ENCODE measurements at regions not wholly inside any gene's neighbourhood (a gene's known extent, or its start where the extent isn't known, plus 50 kb on each side); places are given as distances from the start of the nearest gene placed in this dataset.

DNA sequence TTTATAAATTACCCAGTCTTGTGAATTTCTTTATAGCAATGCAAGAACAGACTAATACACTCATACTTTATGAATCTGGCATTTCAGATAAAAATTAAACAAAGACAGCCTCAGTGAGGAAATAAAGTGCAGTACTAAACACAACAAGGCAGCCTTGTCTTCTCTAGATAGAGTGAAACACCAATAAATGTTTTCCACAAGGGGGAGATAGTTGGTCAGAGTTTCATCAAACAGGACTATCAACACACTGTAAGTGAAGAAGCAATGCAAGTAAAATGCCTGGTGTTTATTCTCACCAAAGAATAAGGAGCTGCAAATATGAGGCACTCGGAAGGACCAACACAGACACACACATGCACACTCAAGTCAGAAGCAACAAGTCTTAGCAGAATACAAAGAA is 62.8 kb downstream of the FAM9B start:
- DNase-seq: no peak

DNA sequence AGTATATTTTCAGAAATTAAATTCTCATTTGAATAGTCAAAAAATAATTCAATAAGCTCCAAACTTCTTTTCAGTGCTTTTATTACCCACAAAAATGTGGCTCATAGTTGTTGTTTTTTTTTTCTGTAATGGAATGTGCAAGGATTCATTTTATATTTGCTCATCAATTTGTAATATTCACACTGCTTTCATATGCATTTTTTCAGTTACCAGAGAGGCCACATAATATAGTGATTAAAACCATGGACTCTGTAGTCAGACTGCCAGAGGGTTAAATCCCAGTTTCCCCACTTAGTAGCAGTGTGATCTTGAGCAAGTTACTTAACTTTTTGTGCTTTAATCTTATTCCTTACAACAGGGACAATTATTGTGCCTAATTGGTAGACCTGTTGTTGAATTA is 64.5 kb downstream of the FAM9B start:
- no peak for DNase-seq

DNA sequence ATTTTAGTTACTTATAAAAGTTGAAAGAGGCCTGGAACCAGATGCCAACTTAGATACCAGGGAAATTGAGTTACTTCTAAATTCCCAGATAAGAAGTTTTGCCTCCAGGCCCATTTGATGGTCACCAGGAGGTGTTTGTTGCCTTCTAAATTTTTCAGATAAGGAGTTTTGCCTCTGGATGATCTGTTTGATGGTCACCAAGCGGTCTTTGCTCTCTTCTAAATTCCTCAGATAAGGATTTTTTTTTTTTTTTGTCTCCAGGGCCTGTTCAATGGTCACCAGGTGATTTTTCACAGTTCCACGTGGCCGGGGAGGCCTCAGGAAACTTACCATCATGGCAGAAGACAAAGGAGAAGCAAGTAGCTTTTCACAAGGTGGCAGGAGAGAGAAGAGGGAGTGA is 66.5 kb downstream of the FAM9B start:
- DNase-seq: no peak

DNA sequence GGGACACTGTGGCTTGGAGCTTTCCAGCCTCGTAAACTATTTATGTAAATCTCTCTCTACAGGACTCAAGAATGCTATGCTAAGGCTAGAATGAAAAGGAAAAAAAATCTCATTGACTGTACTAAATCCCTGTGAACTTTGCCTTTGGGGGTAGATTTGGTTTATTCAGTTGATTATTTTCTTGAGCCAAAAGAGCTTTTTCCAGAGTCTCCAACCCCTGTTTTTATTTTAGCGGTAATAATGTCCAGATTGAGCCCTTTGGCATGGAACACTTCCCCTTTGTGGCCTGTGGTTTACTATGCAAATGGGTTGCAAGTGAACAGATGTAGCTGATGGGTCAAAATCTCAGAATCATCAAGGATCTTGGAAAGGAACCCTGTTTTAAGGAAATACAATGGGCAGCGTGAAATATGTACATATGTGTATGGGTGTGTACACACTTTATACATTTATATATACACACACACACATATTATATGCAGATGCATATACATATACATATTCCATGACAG is 72.9 kb downstream of the FAM9B start:
- no peak for DNase-seq

DNA sequence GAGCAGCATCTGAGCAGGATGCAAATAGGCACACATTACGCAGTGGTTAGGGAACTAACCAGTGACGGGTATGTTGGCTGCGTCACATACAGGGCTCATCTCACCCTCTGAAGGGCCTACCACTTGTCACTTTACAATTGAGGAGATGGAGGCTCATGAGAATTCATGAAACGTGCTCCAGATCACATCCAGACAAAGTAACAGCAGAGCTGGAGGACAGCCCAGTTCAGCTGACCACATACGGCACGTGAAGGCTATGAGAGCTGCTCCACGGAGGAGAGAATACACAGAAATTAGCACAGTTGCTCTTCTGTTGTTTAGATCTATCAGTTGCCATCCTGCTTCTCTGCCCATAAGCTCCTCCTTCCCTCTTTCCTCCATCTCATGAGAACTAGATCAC is 78.4 kb downstream of the FAM9B start:
- DNase-seq: no peak

DNA sequence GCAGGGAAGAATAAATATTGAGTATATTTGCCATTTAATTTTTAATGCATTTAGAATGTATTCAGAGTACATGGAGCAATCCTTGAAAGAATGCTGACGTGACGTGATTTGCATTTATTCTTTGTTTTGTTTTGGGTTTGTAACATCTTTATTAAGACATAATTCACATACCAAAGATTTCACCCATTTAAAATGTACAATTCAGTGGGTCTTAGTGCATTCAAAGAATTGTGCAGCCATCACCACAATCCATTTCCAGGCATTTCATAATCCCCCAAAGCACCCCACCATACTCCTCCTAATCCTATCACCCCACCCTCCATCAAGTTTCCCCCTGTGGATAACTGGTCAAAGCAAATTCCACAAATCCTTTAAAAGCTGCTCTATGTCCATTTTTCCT is 87.4 kb downstream of the FAM9B start:
- no peak for DNase-seq

DNA sequence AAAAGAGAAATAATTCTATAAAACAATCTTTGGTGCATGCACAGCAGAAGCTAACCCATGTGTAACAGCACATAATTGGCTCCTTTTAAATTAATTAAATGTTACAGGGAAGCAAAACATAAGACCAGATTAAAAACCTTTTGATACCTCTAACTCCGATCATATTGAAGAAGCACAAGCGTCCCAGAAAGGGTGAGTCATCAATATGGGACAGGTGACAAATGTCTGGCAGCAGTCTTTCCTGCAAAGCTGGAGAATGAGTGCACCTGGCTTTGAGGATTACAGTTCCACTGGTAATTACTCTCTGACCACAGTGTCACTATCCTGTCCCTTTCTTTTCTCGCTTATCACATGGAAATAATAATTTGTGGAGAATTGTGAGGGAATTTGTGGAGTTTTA is 94.6 kb downstream of the FAM9B start:
- DNase-seq: no peak

DNA sequence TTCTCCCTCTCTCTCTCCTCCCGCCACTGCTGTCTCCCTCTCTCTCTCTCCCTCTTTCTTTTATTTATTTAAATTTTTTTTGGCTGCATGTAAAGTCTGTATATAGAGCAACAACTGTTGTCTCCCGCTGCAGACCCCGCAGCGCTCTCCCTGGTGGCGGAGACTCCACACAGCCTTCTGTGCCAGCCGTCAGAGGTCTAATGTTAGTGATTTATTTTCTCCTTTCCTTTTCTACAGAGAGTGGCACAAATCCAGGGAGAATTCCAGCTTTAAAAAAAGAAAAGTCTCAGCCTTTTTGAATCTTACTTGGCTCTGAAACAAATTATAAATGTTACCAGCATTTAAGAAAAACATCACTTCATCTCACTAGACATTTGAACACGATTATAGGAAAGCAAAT is 106.2 kb downstream of the FAM9B start:
- DNase-seq: peak in 1 of 56 donors; percentile 0

DNA sequence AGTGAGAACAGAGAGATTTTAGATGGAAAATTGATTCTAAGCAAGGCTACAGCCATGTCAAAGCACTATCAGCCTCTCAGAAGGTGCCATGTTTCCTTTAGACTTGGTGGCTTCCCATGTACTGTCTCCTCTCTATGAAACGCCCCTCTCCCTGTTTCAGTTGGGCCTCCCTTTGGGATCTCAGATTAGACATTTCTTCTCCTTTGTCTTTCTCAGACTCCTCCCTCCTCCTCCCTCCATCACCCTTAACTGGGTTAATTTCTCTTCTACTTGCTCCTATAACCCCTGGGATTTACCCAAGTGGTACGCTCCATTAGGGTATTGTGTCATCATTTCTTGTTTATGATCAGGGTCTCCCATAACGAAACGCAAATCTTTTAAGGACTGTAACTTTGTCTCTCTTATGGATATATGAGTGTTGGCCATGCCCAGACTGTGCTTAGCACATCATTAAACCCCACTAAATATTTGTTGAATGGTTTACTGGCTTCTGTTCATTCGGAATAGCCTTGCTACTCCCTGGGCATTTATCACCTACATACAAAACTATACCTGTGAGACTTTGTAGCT is 106.8 kb downstream of the FAM9B start:
- DNase-seq: no peak

DNA sequence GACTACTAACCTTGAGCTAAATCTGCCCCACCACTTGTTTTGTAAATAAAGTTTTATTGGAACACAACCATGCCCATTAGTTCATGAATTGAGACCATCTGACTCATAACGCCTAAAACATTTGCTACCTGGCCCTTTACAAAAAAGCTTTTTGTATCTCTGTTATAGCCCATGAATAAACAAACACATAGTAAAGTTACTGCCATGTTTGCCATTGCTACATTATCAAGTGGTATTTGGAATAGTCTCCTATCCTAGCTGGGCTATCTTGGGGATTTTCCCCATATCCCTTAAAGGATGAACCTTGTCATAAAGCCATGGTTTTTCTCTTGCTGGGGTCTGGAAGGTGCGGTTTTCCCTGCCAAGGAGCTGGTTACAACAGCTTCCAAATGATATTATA is 112.3 kb downstream of the FAM9B start:
- DNase-seq: no peak

DNA sequence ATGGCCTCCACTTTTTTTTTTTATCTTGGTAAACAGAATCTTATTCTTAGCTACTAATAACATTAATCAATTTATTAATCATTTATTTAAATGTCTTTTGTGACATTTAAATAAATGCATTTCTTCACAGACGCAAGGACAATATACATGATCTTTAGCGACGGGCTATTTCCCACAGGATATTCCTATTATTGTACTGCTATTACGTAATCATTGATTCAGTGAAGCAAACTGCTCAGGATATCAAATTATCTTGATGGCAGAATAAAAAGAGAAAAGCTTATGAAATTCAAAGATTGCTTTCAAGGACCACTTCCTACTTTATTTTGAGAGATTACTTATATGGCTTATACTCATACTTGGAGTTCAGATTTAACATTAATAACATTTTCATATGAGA is 114.1 kb downstream of the FAM9B start:
- no peak for DNase-seq

DNA sequence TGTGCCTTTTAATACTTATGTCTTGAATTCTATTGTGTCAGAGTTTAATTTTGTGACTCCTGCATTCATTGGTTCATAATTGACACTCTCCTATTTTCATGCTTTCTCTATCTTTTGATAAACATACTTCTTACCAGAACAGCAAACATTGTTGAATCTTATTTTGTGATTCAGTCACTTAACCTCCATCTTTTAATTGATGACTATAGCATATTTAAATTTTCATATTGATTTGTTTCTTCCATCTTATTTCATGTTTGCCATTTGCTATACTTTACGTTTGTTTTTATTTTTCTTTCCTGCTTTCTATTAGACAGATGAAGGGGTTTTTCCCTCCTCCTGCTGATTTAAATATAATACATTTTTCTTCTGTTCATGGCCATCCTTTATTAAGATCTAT is 115.5 kb upstream of the FAM9A start:
- no peak for DNase-seq

DNA sequence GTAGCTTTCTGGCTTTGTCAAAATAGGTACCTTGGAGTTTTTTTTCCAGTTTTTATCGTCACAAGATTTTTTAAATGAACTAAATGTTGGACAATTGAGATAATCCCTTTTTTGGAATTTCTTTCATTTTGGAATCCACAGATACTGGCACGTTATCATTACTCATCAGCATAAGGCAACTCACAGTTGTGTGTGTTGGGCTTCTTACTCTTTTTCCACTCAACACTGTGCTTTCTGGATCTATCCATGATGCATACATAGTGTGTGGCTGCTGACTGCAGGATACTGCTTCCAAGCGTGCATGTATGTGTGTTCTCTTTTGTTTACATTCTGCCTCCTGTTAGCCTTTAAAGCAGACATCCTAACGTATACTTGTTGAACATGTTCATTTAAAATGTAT is 113.5 kb upstream of the FAM9A start:
- no peak for DNase-seq

DNA sequence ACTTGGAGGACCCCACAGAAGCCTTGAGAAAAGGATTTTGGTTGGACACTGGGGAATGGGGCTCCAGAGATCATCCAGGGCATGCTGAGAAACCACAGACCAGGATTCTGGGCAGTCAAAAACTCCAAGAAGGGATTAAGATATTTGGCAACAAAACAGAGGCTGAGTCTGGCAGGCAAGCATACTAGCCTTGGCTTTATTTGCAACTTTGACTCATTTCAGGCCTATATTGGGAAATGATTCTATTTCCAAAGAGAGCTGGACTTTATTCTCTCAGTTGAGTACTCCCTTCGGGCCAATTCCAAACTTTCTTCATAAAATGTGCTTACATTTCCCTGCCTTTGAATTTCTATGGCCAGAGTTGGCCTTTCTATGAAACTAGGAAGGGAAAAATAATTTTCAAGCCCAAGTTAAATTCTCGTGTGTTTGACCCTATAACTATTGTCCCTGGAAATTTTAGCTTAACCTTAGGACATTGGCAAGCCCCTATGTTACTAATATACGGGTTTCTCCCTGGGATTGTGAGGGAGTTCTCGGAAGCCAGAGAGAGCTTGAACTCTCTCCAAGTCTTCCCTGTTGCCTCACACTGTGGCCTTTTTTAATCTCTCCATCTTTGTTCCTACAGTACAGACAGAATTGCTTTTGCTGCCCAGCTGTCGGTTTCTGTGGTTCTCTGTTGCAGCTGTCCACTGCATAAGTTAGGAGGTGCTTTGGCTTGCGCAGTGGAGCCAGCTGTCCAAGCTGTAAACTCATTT is 112.6 kb upstream of the FAM9A start:
- DNase-seq: peak in 7 of 56 donors; percentile 0 to 3 (median 0)

DNA sequence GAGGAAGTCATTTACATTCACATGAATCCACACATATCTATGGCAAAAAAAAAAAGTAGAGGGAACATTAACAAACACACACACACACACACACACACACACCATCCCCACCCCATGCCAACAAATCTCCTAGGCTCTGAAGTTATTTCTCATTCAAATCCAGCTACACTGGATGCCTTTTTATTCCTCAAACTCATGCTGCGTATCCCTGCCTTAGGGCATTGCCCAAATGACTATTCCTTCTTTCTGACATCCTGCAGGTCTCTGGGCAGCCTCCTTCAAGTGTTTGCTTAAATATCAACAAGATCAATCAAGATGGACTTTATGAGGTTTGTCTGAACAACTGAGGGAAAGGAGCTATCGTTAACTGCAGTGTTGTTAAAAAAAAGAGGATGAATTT is 106.5 kb upstream of the FAM9A start:
- DNase-seq: no peak

DNA sequence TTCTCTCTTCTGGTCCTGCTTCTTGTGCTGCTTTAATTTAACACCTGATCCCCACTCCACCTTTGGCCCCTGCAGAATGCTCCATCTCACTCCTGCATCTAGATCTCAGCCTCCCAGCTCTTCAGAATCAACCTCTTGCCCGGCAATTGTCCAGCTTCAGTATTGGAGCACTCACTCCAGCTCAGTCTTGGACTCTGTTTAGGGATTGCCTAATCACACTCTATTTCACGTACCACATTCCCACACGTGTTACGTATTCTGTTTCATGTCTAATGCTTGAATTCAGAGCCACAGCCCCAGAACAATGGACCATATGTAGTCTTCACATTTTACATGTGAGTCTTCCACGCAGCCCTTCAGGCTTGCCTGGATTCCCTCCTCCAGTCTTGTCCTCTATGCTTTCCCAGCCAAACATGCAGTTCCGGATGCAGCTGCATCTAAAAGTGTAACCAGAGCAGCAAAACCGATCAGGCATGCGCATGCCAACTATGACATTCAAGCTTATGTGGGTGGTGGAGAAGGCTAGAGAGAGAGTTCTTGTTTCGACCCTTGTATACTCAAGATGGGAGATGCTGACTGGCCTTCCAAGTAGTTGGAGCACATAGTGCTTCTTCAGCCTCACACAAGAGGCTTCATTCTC is 105.2 kb upstream of the FAM9A start:
- DNase-seq: no peak

DNA sequence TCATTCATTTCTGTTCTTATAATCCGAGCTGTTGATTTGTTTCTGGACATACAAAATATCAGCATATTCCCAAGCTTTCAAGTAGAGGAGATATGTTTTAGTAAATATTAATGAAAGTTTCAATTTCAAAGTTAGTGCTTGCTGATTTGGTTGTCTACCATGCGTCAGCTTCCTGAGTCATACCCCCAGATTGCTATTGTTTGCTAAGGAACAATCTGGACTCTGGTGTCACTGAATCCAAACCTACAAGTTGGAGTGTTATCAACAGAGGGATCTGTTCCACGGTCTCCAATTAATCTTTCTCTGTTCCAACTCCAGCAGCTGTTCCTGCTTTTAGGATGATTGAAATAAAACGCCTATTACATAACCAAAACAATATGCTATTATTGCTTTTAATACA is 96.1 kb upstream of the FAM9A start:
- DNase-seq: no peak

DNA sequence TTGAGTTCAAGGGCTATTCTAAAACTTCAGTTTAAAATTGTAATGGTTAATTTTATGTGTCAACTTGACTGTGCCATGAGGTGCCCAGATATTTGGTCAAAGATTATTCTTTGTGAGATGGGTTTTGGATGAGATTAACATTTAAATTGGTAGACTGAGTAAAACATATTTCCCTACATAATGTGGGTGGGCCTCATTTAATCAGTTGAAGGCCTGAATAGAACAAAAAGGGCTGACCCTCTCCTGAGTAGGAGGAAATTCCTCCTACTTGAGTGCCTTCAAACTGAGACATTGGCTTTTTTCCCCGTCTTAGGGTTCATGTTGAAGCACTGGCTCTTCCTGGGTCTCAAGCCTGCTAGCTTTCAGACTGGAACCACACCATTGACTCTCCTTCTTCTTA is 89.6 kb upstream of the FAM9A start:
- DNase-seq: no peak

DNA sequence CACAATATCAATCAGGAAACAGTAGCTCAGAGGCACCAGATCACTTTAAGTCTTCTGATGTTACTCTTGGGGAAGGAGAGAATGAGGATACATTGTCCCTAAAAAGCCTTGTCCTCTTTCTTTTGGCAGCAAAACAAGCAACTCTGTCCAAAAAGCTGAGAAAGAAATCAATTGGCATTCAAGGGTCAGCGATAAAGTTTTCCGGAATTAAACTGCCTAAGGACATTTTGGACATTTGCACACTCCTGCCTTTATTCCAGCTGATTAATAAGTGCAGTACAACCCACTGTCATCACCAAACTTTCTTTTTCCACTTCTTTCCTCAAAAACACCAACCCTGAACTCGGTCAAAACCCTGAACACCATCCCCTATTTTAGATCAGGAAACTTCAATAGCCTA is 85.8 kb upstream of the FAM9A start:
- DNase-seq: no peak

DNA sequence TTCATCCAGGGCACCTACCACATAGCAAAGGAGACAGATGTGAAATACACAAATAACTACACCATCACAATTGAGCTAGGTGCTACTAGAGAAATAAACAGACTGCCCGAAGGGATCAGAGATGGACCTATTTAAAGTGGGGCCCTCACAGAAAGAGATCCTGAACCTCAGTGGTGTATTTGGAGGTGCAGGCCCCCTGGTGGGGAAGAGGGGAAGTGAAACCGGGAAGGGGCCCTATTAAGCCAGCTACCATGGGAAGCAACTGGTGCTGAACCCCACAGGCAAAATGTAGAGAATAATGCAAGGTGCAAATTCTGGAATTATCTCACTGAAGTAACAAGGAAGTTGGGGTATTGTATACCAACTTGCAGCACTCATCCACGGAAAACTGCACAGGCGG is 78.6 kb upstream of the FAM9A start:
- DNase-seq: peak in 1 of 56 donors; percentile 1

DNA sequence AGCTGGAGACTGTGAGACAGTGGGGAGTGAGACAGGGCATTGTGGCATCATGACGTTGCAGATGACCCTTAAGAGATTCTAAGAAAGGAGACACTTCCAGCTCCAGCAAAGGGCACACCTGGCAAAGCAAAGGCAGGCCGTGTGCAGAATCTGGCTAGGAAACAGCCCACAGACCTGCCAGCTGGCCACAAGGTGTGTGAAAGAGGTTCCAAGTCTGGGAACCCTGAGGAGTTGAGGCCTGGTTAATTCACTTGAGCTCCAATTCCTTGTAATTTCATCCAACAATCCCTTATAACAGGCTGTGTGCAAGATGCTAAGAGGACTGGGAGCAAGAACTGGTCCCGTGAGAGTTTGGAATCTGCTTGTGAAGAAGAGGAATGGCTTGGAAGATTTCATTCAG is 72.8 kb upstream of the FAM9A start:
- no peak for DNase-seq

DNA sequence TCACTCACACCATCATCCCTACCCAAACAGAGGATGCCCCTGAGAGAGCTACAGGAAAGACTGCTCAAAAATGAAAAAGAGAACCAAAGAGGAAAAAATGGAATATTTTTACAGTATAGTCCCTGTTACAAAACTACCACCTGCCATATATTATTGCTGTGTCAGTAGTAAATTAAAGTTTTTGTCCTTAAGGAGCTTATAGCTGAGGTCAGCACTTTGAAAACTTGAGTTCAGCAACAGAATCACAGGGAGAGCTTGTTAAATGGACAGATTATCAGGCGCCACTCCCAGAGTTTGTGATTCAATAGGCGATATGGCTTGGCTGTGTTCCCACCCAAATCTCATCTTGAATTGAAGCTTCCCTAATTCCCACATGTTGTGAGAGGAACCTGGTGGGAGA is 71.9 kb upstream of the FAM9A start:
- DNase-seq: no peak

DNA sequence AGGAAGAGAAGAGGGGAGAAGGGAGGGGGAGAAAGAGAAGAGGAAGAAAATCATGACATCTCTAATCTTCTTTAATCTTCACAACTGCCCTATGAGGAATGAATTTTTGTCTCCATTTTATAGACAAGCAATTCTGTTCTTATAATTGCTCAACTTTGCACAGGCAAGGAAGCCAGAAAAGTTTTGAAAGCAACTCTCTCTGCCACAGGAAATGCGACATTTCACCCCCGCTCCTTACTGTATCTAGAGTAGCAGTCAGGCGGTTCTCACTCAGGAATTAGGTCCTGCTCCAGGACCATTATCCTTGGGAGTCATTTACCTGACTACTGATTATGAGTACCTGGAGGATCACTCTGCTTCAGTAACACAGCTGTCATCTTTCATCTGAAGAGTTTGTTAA is 69.2 kb upstream of the FAM9A start:
- DNase-seq: no peak

Data from amygdala (tissue), 56 donors.